ENCODE measurements at regions not wholly inside any gene's neighbourhood (a gene's known extent, or its start where the extent isn't known, plus 50 kb on each side); places are given as distances from the start of the nearest gene placed in this dataset.

DNA sequence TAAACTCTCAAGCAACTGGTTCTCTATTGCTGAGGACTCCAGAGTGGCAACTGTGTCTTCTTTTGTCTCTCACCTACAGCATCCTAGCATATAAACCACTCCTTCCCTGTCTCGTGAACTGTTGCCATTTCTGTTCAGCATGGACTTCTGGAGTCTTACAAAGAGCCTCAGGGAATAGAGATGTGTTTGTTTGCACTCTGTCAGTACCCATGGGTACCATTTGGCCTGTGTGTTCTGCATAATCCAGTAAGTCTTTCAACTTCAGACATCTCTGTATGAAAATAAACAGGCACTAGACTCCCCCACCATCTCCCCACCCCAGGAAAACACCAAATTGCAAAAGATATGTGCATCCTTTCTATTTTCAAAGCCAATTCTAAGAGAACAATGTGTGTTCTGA lies 1351.6 kb upstream of the PABPC4L start:
- TF ChIP-seq, protein P1, sequence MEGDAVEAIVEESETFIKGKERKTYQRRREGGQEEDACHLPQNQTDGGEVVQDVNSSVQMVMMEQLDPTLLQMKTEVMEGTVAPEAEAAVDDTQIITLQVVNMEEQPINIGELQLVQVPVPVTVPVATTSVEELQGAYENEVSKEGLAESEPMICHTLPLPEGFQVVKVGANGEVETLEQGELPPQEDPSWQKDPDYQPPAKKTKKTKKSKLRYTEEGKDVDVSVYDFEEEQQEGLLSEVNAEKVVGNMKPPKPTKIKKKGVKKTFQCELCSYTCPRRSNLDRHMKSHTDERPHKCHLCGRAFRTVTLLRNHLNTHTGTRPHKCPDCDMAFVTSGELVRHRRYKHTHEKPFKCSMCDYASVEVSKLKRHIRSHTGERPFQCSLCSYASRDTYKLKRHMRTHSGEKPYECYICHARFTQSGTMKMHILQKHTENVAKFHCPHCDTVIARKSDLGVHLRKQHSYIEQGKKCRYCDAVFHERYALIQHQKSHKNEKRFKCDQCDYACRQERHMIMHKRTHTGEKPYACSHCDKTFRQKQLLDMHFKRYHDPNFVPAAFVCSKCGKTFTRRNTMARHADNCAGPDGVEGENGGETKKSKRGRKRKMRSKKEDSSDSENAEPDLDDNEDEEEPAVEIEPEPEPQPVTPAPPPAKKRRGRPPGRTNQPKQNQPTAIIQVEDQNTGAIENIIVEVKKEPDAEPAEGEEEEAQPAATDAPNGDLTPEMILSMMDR (conservative IDR thresholded peaks at IDR 0.05), result no peak
- no peak for TF ChIP-seq EZH2 (IDR thresholded peaks at IDR 0.05; ENCODE audit: low read depth)
